Stimulated activated naive CD8-positive, alpha-beta T cell treated with anti-CD3 and anti-CD28 coated beads, Interleukin-15, amount 100 ng/mL, for 72 hours (primary cell): ENCODE measurements at regions not wholly inside any gene's neighbourhood (a gene's known extent, or its start where the extent isn't known, plus 50 kb on each side); places are given as distances from the start of the nearest gene placed in this dataset.

Experiments
- ATAC-seq: fragments of 150-1000 bp; cut with Tn5 transposase; 2 replicates; pipeline ENCODE4 v1.10.0; 2021; ENCODE audit warnings: mild to moderate bottlenecking, moderate library complexity
- DNase-seq, 2 donors: peaks; one replicate each; pipeline ENCODE4 v3.0.0; 2021 to 2022
- H3K27ac Mint-ChIP-seq, 2 donors: one replicate each; pipeline ENCODE4 v1.8.0; 2022; ENCODE audit warnings: mild to moderate bottlenecking in 2 of 2, mixed read lengths in 2 of 2, moderate library complexity in 2 of 2
- H3K27me3 Mint-ChIP-seq: one replicate; pipeline ENCODE4 v1.8.0; 2022; ENCODE audit warnings: mixed read lengths
- H3K4me1 Mint-ChIP-seq: one replicate; pipeline ENCODE4 v1.8.0; 2022; ENCODE audit warnings: mild to moderate bottlenecking, mixed read lengths
- H3K4me3 Mint-ChIP-seq, 2 donors: one replicate each; pipeline ENCODE4 v1.8.0; 2022; ENCODE audit warnings: mild to moderate bottlenecking in 2 of 2, mixed read lengths in 2 of 2, moderate library complexity in 1 of 2
- H3K9me3 Mint-ChIP-seq, 2 donors: one replicate each; pipeline ENCODE4 v1.8.0; 2022; ENCODE audit warnings: mixed read lengths in 2 of 2

- Mint-ChIP-seq H3K27me3 (no peaks in the 10 kb centered on the region), H3K4me1 (no peaks in the 10 kb centered on the region), H3K9me3 (no peaks in the 10 kb centered on the region), H3K27ac (no peak overlapping the region), H3K4me3 (no peak overlapping the region)
- no peak for DNase-seq
- no peak for ATAC-seq
These were observed 96.3 kb upstream of the TMEM161B start for GRCh38 chr5:88364991-88365390.

GRCh38 chr5:88355490-88356050, 86.9 kb upstream of the TMEM161B start:
- Mint-ChIP-seq H3K9me3 (peaks cover 0 to 10% of the 10 kb centered on the region in 2 donors), H3K27me3 (no peaks in the 10 kb centered on the region), H3K27ac (no peak overlapping the region), H3K4me1 (no peaks in the 10 kb centered on the region), H3K4me3 (no peak overlapping the region)
- ATAC-seq: no peak
- DNase-seq: no peak

GRCh38 chr5:88325868-88326267, 57.2 kb upstream of the TMEM161B start:
- no peaks in the 10 kb centered on the region for H3K27me3 Mint-ChIP-seq
- H3K4me3 Mint-ChIP-seq: no peak overlapping the region
- ATAC-seq: no peak
- H3K4me1 Mint-ChIP-seq: no peaks in the 10 kb centered on the region
- no peak for DNase-seq
- H3K9me3 Mint-ChIP-seq: no peaks in the 10 kb centered on the region
- H3K27ac Mint-ChIP-seq: no peak overlapping the region

GRCh38 chr5:88322785-88323184, 54.1 kb upstream of the TMEM161B start:
- Mint-ChIP-seq H3K27ac (no peak overlapping the region), H3K27me3 (no peaks in the 10 kb centered on the region), H3K9me3 (peaks cover 0 to 4% of the 10 kb centered on the region in 2 donors), H3K4me1 (no peaks in the 10 kb centered on the region), H3K4me3 (no peak overlapping the region)
- DNase-seq (no peak), ATAC-seq (no peak)
